ENCODE measurements at regions not wholly inside any gene's neighbourhood (a gene's known extent, or its start where the extent isn't known, plus 50 kb on each side); places are given as distances from the start of the nearest gene placed in this dataset.

DNA sequence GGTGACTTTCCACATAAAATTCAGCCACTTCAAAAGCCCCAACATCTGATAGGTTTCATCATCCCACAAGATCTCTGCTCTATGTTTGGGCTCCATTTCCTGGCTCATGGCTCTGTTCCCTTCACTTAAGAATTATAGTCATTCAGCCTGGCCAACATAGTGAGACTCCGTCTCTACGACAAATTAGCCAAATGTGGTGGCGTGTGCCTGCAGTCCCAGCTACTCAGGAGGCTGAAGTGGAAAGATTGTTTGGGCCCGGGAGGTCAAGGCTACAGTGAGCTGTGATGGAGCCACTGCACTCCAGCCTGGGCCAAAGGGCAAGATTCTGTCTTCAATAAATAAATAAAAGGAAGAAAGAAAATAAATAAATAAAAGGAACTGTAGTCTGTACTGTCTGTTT lies 57.9 kb upstream of the CTSV start:
- TF ChIP-seq, protein P1, sequence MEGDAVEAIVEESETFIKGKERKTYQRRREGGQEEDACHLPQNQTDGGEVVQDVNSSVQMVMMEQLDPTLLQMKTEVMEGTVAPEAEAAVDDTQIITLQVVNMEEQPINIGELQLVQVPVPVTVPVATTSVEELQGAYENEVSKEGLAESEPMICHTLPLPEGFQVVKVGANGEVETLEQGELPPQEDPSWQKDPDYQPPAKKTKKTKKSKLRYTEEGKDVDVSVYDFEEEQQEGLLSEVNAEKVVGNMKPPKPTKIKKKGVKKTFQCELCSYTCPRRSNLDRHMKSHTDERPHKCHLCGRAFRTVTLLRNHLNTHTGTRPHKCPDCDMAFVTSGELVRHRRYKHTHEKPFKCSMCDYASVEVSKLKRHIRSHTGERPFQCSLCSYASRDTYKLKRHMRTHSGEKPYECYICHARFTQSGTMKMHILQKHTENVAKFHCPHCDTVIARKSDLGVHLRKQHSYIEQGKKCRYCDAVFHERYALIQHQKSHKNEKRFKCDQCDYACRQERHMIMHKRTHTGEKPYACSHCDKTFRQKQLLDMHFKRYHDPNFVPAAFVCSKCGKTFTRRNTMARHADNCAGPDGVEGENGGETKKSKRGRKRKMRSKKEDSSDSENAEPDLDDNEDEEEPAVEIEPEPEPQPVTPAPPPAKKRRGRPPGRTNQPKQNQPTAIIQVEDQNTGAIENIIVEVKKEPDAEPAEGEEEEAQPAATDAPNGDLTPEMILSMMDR (IDR thresholded peaks at IDR 0.05): no peak
- TF ChIP-seq POLR2A (IDR thresholded peaks at IDR 0.05): no peak
